HepG2 (cell line): ENCODE measurements at regions not wholly inside any gene's neighbourhood (a gene's known extent, or its start where the extent isn't known, plus 50 kb on each side); places are given as distances from the start of the nearest gene placed in this dataset.

Experiments used
- ATAC-seq: fragments of 200-7000 bp; cut with Tn5 transposase; 3 replicates; pipeline ENCODE4 v1.9.1; 2020; ENCODE audit warnings: mild to moderate bottlenecking, moderate library complexity
- BruUV-seq: library from RNA; stranded (reverse); fragments of 400-500 nt; replicated peaks from 2 replicates; lab custom pipeline; 2021; lab: Mats Ljungman, UMichigan
- CTCF ChIA-PET: fragments of 300-600 bp; formaldehyde crosslinking; extraction: SDS; loops from one replicate; lab custom pipeline; 2021; ENCODE audit warnings: low total read pairs, inconsistent platforms, low intra/inter-chr PET ratio; lab: Yijun Ruan, JAX
- POLR2A ChIA-PET: fragments of 350-600 bp; sonication (Branson Sonifier 250); formaldehyde crosslinking; loops from one replicate; lab custom pipeline; 2020; ENCODE audit warnings: antibody characterized with exemption, inconsistent platforms; lab: Yijun Ruan, JAX
- DNase-seq: peaks from one replicate; pipeline ENCODE4 v3.0.0-alpha.2; 2015; ENCODE audit warnings: low spot score
- FAIRE-seq: peaks from 3 replicates; lab custom pipeline; 2011; peaks lifted over from hg19 to GRCh38; lab: Jason Lieb, UNC
- H2AFZ ChIP-seq: one replicate; pipeline ENCODE4 v1.6.1; 2011; ENCODE audit warnings: low read length, inconsistent platforms
- H3K27ac ChIP-seq: fragments of 300-600 bp; 3 replicates; pipeline ENCODE4 v1.8.0; 2011; ENCODE audit warnings: mixed run types, mild to moderate bottlenecking, mixed read lengths, low read length, inconsistent platforms; ENCODE audit not compliant: insufficient read depth; ENCODE audit errors: extremely low read length
- H3K27me3 ChIP-seq, 2 experiments: fragments of 200-600 bp in 1 of 2; 2 replicates in 1 of 2; 3 replicates in 1 of 2; pipeline versions ENCODE4 v1.6.0 to v1.8.0; 2011; ENCODE audit warnings: low read length in 2 of 2, mild to moderate bottlenecking in 2 of 2, moderate library complexity in 2 of 2, inconsistent platforms in 1 of 2; ENCODE audit not compliant: insufficient read depth in 2 of 2, control insufficient read depth in 1 of 2
- H3K36me3 ChIP-seq, 2 experiments: fragments of 200-600 bp in 1 of 2; replicated peaks in 1 of 2; 2 replicates in 1 of 2; 3 replicates in 1 of 2; pipeline versions ENCODE4 v1.5.1 to v1.8.0; 2011; ENCODE audit warnings: low read length in 2 of 2, inconsistent platforms in 1 of 2; ENCODE audit not compliant: insufficient read depth in 2 of 2, control insufficient read depth in 1 of 2
- H3K4me1 ChIP-seq: 2 replicates; pipeline ENCODE4 v1.5.1; 2012; ENCODE audit warnings: low read length, inconsistent platforms; ENCODE audit not compliant: insufficient read depth
- H3K4me2 ChIP-seq: 2 replicates; pipeline ENCODE4 v1.6.0; 2011; ENCODE audit warnings: low read depth, low read length, inconsistent platforms
- H3K4me3 ChIP-seq, 3 experiments: fragments of 200-600 bp in 1 of 3; sonication (generic), shearing (Covaris generic) in 1 of 3; replicated peaks in 1 of 3; 2 replicates each; pipeline ENCODE4 v1.5.1; 2011 to 2016; ENCODE audit warnings: low read length in 3 of 3, inconsistent platforms in 2 of 3, low read depth in 2 of 3, mild to moderate bottlenecking in 2 of 3, control low read depth in 1 of 3, mixed read lengths in 1 of 3; ENCODE audit not compliant: insufficient read depth in 1 of 3
- H3K79me2 ChIP-seq: one replicate; pipeline ENCODE4 v1.6.1; 2011; ENCODE audit warnings: low read length, inconsistent platforms; ENCODE audit not compliant: insufficient read depth
- H3K9ac ChIP-seq: 2 replicates; pipeline ENCODE4 v1.6.0; 2011; ENCODE audit warnings: mild to moderate bottlenecking, low read depth, low read length, inconsistent platforms; ENCODE audit not compliant: insufficient read depth
- H3K9me3 ChIP-seq: 2 replicates; pipeline ENCODE4 v1.5.1; 2012; ENCODE audit warnings: mild to moderate bottlenecking, low read length
- H4K20me1 ChIP-seq: 2 replicates; pipeline ENCODE4 v1.6.0; 2011; ENCODE audit warnings: inconsistent platforms, mild to moderate bottlenecking, low read length, moderate library complexity; ENCODE audit not compliant: insufficient read depth
- CEBPG ChIP-seq: IDR thresholded peaks from 2 replicates; pipeline ENCODE4 v1.6.1; 2016
- GLI4 ChIP-seq: sonication (generic); formaldehyde crosslinking; IDR thresholded peaks from 2 replicates; pipeline ENCODE4 v1.5.1; 2020; ENCODE audit warnings: missing genetic modification reagents, mild to moderate bottlenecking, moderate library complexity, borderline replicate concordance
- IKZF4 ChIP-seq: sonication (generic); formaldehyde crosslinking; IDR thresholded peaks from 2 replicates; pipeline ENCODE4 v1.5.1; 2020; ENCODE audit warnings: borderline replicate concordance, mild to moderate bottlenecking, low read depth, missing genetic modification reagents; ENCODE audit errors: not compliant biosample characterization
- MAFK ChIP-seq, 2 experiments: IDR thresholded peaks in 1 of 2; conservative IDR thresholded peaks in 1 of 2; 2 replicates each; pipeline ENCODE4 v1.6.1; 2011; ENCODE audit warnings: improper control_type of control experiment in 2 of 2, low read length in 2 of 2
- PAWR ChIP-seq: sonication (generic); formaldehyde crosslinking; IDR thresholded peaks from 2 replicates; pipeline ENCODE4 v1.4.0; 2020; ENCODE audit warnings: missing genetic modification reagents, mild to moderate bottlenecking, borderline replicate concordance
- TAF15 ChIP-seq: fragments of 200-400 bp; formaldehyde crosslinking; IDR thresholded peaks from one replicate; pipeline ENCODE4 v1.6.1; 2018; ENCODE audit warnings: mild to moderate bottlenecking, low read depth, low read length; ENCODE audit not compliant: poor library complexity, severe bottlenecking
- ZBTB21 ChIP-seq: sonication (generic); formaldehyde crosslinking; IDR thresholded peaks from 2 replicates; pipeline ENCODE4 v1.4.0; 2020; ENCODE audit warnings: missing genetic modification reagents
- ZBTB8A ChIP-seq: sonication (generic); formaldehyde crosslinking; IDR thresholded peaks from 2 replicates; pipeline ENCODE4 v1.4.0; 2020; ENCODE audit warnings: mild to moderate bottlenecking, low read depth, missing genetic modification reagents, borderline replicate concordance
- ZNF451 ChIP-seq: sonication (generic); formaldehyde crosslinking; IDR thresholded peaks from 2 replicates; pipeline ENCODE4 v1.5.0; 2020; ENCODE audit warnings: mild to moderate bottlenecking, missing genetic modification reagents
- ZNF549 ChIP-seq: sonication (generic); formaldehyde crosslinking; IDR thresholded peaks from 2 replicates; pipeline ENCODE4 v1.5.0; 2020; ENCODE audit warnings: missing genetic modification reagents
- ZZZ3 ChIP-seq: sonication (generic); formaldehyde crosslinking; IDR thresholded peaks from 2 replicates; pipeline ENCODE4 v1.4.0; 2020; ENCODE audit warnings: missing genetic modification reagents, mild to moderate bottlenecking, borderline replicate concordance
- WGBS: methylation state at CpG from one replicate; pipeline ENCODE4 v1.1.6; 2017; ENCODE audit warnings: low lambda C conversion rate; 5-methylcytosine and 5-hydroxymethylcytosine counted together
- in situ Hi-C: cut with HindIII; loops from 2 replicates; pipeline ENCODE4 v1.10.0; 2017; ENCODE audit warnings: low pct_unique_long_range_greater_than_20kb; ENCODE audit not compliant: extremely low pct_ligation_motif_present
- intact Hi-C: fragments of 100-400 bp; cut with micrococcal nuclease; formaldehyde crosslinking; loops from one replicate; pipeline ENCODE4 v1.10.0; 2022; ENCODE audit not compliant: unreplicated experiment
- TF ChIP-seq, protein P1 (sequence below): sonication (generic); formaldehyde crosslinking; IDR thresholded peaks from 2 replicates; pipeline ENCODE4 v1.5.1; 2020; ENCODE audit warnings: missing genetic modification reagents, mild to moderate bottlenecking, borderline replicate concordance

DNA sequence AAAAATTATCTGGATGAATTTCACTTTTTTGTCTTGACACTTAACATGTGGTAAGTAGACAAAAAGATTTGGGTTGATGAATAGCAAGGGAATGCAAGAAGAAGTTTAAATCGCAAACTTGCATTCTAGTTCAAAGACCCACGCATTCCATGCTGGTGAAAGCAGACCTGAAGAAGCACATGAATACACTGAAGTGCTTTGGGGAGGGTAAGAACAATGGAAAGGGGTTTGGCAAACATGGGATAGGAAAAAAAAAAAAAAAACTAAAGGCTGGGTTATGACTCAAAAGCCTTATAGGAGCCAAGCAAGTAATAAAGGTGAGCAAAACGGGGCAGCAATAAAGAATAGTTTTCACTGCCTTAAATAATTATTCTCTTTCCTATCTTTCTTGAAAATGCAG is 450.2 kb downstream of the LMO4 start:
- WGBS, result 88% methylated on average over 3 of the region's 3 CpGs

DNA sequence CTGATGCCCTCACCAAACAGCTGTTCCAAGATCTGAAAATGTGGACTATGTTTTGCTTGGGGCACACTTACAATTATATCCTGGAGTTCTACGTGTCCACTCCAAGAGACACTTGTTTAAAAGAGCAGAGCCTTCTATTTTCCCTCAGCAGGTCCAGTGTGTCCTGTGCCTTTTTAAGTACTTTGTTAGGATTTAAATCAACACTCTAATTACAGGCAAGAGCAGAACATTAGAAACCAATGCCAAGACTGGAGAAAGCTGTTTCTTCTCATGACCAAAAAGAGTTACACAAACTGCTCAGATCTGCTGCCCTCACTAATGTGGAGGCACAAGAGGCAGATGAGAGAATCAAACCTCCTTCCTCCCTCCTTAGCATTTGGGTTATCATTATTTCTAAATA is 452.9 kb downstream of the LMO4 start:
- TF ChIP-seq GLI4 (CRISPR knock-in tag), result no peak
- TF ChIP-seq ZBTB8A (CRISPR knock-in tag), result no peak
- TF ChIP-seq IKZF4 (CRISPR knock-in tag), result no peak
- no peak for TF ChIP-seq ZBTB21 (CRISPR knock-in tag)
- TF ChIP-seq TAF15, result no peak
- TF ChIP-seq PAWR (CRISPR knock-in tag), result no peak
- TF ChIP-seq ZNF451 (CRISPR knock-in tag), result no peak
- no peak for TF ChIP-seq ZNF549
- TF ChIP-seq MAFK (conservative IDR thresholded peaks at IDR 0.05 in 1 of 2, IDR thresholded peaks at IDR 0.05 in 1 of 2; ENCODE audit: low read length in 2 of 2), result no peak
- TF ChIP-seq CEBPG (CRISPR knock-in tag), result no peak
- ChIA-PET POLR2A (no interaction called here), CTCF (no interaction called here)
- intact Hi-C loops (no loop called here), in situ Hi-C loops (no loop called here)
- BruUV-seq, result no TSS peak
- H3K27me3 ChIP-seq, result no peaks in the 10 kb centered on the region
- no peak overlapping the region for H3K27ac ChIP-seq
- ATAC-seq (no peak), DNase-seq (no peak), FAIRE-seq (no peak)
- no peaks in the 10 kb centered on the region for H4K20me1 ChIP-seq
- 86% methylated on average over 1 of the region's 1 CpG for WGBS
- no peak overlapping the region for H3K4me2 ChIP-seq
- H3K79me2 ChIP-seq, result no peaks in the 10 kb centered on the region
- H3K4me1 ChIP-seq, result peaks cover 16% of the 10 kb centered on the region
- no peak overlapping the region for H3K4me3 ChIP-seq
- H3K9me3 ChIP-seq, result no peaks in the 10 kb centered on the region
- H3K9ac ChIP-seq, result no peak overlapping the region
- H2AFZ ChIP-seq, result no peak overlapping the region
- no peaks in the 10 kb centered on the region for H3K36me3 ChIP-seq

More for the DNA sequence above, 450.2 kb downstream of the LMO4 start:
- Histone ChIP-seq H3K4me1 (no peaks in the 10 kb centered on the region), H3K9ac (no peak overlapping the region), H3K4me3 (no peak overlapping the region), H3K9me3 (no peaks in the 10 kb centered on the region), H4K20me1 (no peaks in the 10 kb centered on the region), H2AFZ (no peak overlapping the region), H3K27me3 (no peaks in the 10 kb centered on the region), H3K27ac (no peak overlapping the region), H3K79me2 (no peaks in the 10 kb centered on the region), H3K4me2 (no peak overlapping the region), H3K36me3 (no peaks in the 10 kb centered on the region)
- FAIRE-seq, result no peak
- BruUV-seq, result no TSS peak
- POLR2A ChIA-PET, result no interaction called here
- CTCF ChIA-PET, result no interaction called here
- no peak for ATAC-seq
- no peak for TF ChIP-seq ZZZ3
- TF ChIP-seq, protein P1, sequence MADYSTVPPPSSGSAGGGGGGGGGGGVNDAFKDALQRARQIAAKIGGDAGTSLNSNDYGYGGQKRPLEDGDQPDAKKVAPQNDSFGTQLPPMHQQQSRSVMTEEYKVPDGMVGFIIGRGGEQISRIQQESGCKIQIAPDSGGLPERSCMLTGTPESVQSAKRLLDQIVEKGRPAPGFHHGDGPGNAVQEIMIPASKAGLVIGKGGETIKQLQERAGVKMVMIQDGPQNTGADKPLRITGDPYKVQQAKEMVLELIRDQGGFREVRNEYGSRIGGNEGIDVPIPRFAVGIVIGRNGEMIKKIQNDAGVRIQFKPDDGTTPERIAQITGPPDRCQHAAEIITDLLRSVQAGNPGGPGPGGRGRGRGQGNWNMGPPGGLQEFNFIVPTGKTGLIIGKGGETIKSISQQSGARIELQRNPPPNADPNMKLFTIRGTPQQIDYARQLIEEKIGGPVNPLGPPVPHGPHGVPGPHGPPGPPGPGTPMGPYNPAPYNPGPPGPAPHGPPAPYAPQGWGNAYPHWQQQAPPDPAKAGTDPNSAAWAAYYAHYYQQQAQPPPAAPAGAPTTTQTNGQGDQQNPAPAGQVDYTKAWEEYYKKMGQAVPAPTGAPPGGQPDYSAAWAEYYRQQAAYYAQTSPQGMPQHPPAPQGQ (CRISPR knock-in tag), result no peak
- in situ Hi-C loops (no loop called here), intact Hi-C loops (no loop called here)
- no peak for DNase-seq
